Adrenal gland (tissue), 5 donors: ENCODE measurements at regions not wholly inside any gene's neighbourhood (a gene's known extent, or its start where the extent isn't known, plus 50 kb on each side); places are given as distances from the start of the nearest gene placed in this dataset.

Experiments
- POLR2A ChIP-seq, 2 donors: fragments of 450-650 bp; IDR thresholded peaks; one replicate each; pipeline ENCODE4 v1.6.1; 2017; ENCODE audit warnings: antibody characterized with exemption in 2 of 2, mild to moderate bottlenecking in 2 of 2, moderate library complexity in 1 of 2
- TF ChIP-seq, protein P1 (sequence below), 6 experiments: fragments of 450-650 bp in 4 of 6; fragments of 200-600 bp in 2 of 6; sonication (generic) in 1 of 6; IDR thresholded peaks; 1 replicate in 5 of 6; 2 replicates in 1 of 6; pipeline versions ENCODE4 v1.5.1 to v1.8.0; 2016 to 2021; ENCODE audit warnings: antibody characterized with exemption in 6 of 6, mild to moderate bottlenecking in 2 of 6, moderate library complexity in 1 of 6
- donor health status: DM: no; HTN: no; CAD: no.

DNA sequence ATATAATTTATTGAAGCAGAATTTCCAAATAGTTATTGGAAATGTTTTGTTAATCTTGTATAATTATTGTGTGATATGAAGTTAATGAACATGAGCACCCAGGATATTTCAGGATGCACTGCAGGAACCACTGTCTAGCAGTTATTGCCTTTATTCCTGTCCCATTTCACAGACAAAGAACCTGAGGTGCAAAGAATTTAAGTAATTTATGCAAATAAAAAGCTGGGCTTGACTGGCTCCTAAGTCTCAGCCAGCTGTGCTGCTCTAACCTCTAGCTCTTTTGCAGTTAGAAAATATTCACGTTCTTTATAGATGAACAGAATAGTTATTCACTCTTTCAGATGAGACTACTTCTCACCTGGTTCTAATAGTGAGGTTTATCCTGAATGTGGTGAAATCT, 50.0 kb upstream of the NUDT12 start:
- TF ChIP-seq, protein P1, sequence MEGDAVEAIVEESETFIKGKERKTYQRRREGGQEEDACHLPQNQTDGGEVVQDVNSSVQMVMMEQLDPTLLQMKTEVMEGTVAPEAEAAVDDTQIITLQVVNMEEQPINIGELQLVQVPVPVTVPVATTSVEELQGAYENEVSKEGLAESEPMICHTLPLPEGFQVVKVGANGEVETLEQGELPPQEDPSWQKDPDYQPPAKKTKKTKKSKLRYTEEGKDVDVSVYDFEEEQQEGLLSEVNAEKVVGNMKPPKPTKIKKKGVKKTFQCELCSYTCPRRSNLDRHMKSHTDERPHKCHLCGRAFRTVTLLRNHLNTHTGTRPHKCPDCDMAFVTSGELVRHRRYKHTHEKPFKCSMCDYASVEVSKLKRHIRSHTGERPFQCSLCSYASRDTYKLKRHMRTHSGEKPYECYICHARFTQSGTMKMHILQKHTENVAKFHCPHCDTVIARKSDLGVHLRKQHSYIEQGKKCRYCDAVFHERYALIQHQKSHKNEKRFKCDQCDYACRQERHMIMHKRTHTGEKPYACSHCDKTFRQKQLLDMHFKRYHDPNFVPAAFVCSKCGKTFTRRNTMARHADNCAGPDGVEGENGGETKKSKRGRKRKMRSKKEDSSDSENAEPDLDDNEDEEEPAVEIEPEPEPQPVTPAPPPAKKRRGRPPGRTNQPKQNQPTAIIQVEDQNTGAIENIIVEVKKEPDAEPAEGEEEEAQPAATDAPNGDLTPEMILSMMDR (IDR thresholded peaks at IDR 0.05), result no peak
- no peak for TF ChIP-seq POLR2A (IDR thresholded peaks at IDR 0.05)
